IMR-90 (cell line): ENCODE measurements at regions not wholly inside any gene's neighbourhood (a gene's known extent, or its start where the extent isn't known, plus 50 kb on each side); places are given as distances from the start of the nearest gene placed in this dataset.

ENCODE experiments used
- ATAC-seq: fragments of 200-7000 bp; cut with Tn5 transposase; 2 replicates; pipeline ENCODE4 v1.9.1; 2020; ENCODE audit warnings: low read depth, mild to moderate bottlenecking, moderate library complexity
- BruUV-seq: library from RNA; stranded (reverse); fragments of 400-500 nt; replicated peaks from 2 replicates; lab custom pipeline; 2021; lab: Mats Ljungman, UMichigan
- CTCF ChIA-PET: fragments of 300-600 bp; formaldehyde crosslinking; extraction: SDS; loops from one replicate; lab custom pipeline; 2021; ENCODE audit warnings: antibody characterized with exemption; lab: Yijun Ruan, JAX
- POLR2A ChIA-PET: fragments of 300-600 bp; sonication (Branson Sonifier 250); formaldehyde crosslinking; loops from one replicate; lab custom pipeline; 2022; ENCODE audit warnings: antibody characterized with exemption; ENCODE audit not compliant: unreplicated experiment; lab: Charles Lee
- DNase-seq: peaks from one replicate; pipeline ENCODE4 v3.0.0; 2013
- H2AFZ ChIP-seq: replicated peaks from 2 replicates; pipeline ENCODE3; 2013; ENCODE audit warnings: low read length, mild to moderate bottlenecking; ENCODE audit not compliant: poor library complexity
- H2AK5ac ChIP-seq: 2 replicates; pipeline ENCODE4 v1.6.1; 2013; ENCODE audit warnings: low read depth, low read length, inconsistent platforms
- H2AK9ac ChIP-seq: replicated peaks from 2 replicates; pipeline ENCODE3; 2013; ENCODE audit warnings: mild to moderate bottlenecking, low read depth, low read length, moderate library complexity; ENCODE audit not compliant: poor library complexity
- H2BK120ac ChIP-seq: 2 replicates; pipeline ENCODE4 v1.6.1; 2013; ENCODE audit warnings: low read depth, low read length, inconsistent platforms
- H2BK15ac ChIP-seq: 3 replicates; pipeline ENCODE4 v1.6.1; 2013; ENCODE audit warnings: low read depth, low read length, inconsistent platforms
- H2BK20ac ChIP-seq: 2 replicates; pipeline ENCODE4 v1.6.1; 2013; ENCODE audit warnings: low read depth, mild to moderate bottlenecking, inconsistent platforms, low read length, moderate library complexity
- H2BK5ac ChIP-seq: 2 replicates; pipeline ENCODE4 v1.6.1; 2013; ENCODE audit warnings: mild to moderate bottlenecking, low read depth, low read length, inconsistent platforms; ENCODE audit not compliant: poor library complexity, severe bottlenecking
- H3K14ac ChIP-seq: replicated peaks from 2 replicates; pipeline ENCODE4 v1.6.1; 2013; ENCODE audit warnings: low read depth, low read length, inconsistent platforms
- H3K18ac ChIP-seq: 2 replicates; pipeline ENCODE4 v1.6.1; 2013; ENCODE audit warnings: low read depth, low read length, control low read depth
- H3K23ac ChIP-seq: 2 replicates; pipeline ENCODE4 v1.6.1; 2013; ENCODE audit warnings: low read depth, low read length, inconsistent platforms
- H3K27ac ChIP-seq: 2 replicates; pipeline ENCODE4 v1.5.1; 2013; ENCODE audit warnings: mild to moderate bottlenecking, control low read depth, low read length; ENCODE audit not compliant: insufficient read depth
- H3K27me3 ChIP-seq: 2 replicates; pipeline ENCODE4 v1.6.1; 2013; ENCODE audit warnings: low read length; ENCODE audit not compliant: control insufficient read depth, insufficient read depth
- H3K36me3 ChIP-seq: 2 replicates; pipeline ENCODE4 v1.6.1; 2013; ENCODE audit warnings: low read length, mixed read lengths; ENCODE audit not compliant: control insufficient read depth, insufficient read depth
- H3K4ac ChIP-seq: 2 replicates; pipeline ENCODE4 v1.6.1; 2013; ENCODE audit warnings: low read depth, low read length, inconsistent platforms
- H3K4me1 ChIP-seq: 2 replicates; pipeline ENCODE4 v1.6.1; 2013; ENCODE audit warnings: low read length, mixed read lengths; ENCODE audit not compliant: control insufficient read depth, insufficient read depth
- H3K4me2 ChIP-seq: 2 replicates; pipeline ENCODE4 v1.6.1; 2013; ENCODE audit warnings: low read depth, mild to moderate bottlenecking, control low read depth, low read length, moderate library complexity
- H3K4me3 ChIP-seq: 2 replicates; pipeline ENCODE4 v1.5.1; 2013; ENCODE audit warnings: low read depth, mild to moderate bottlenecking, control low read depth, low read length, moderate library complexity; ENCODE audit not compliant: insufficient read depth
- H3K56ac ChIP-seq: 2 replicates; pipeline ENCODE4 v1.6.1; 2013; ENCODE audit warnings: low read length, inconsistent platforms; ENCODE audit not compliant: insufficient read depth; ENCODE audit errors: extremely low read depth
- H3K79me1 ChIP-seq, 2 experiments: 2 replicates each; pipeline ENCODE4 v1.6.1; 2013; ENCODE audit warnings: low read length in 2 of 2, inconsistent platforms in 1 of 2, low read depth in 1 of 2
- H3K9ac ChIP-seq: 2 replicates; pipeline ENCODE4 v1.6.1; 2013; ENCODE audit warnings: low read depth, low read length, control low read depth
- H3K9me1 ChIP-seq: 2 replicates; pipeline ENCODE4 v1.6.1; 2013; ENCODE audit warnings: low read length, inconsistent platforms; ENCODE audit not compliant: insufficient read depth
- H3K9me3 ChIP-seq: 2 replicates; pipeline ENCODE4 v1.6.1; 2013; ENCODE audit warnings: low read length; ENCODE audit not compliant: control insufficient read depth, insufficient read depth
- H4K20me1 ChIP-seq: 2 replicates; pipeline ENCODE4 v1.6.1; 2013; ENCODE audit warnings: low read length, inconsistent platforms; ENCODE audit not compliant: insufficient read depth
- H4K5ac ChIP-seq: 2 replicates; pipeline ENCODE4 v1.6.1; 2013; ENCODE audit warnings: mild to moderate bottlenecking, low read depth, low read length, control low read depth
- H4K8ac ChIP-seq, 2 experiments: 2 replicates each; pipeline ENCODE4 v1.6.1; 2013; ENCODE audit warnings: low read depth in 2 of 2, low read length in 2 of 2, control low read depth in 1 of 2, inconsistent platforms in 1 of 2
- H4K91ac ChIP-seq: 2 replicates; pipeline ENCODE4 v1.6.1; 2013; ENCODE audit warnings: low read depth, low read length, inconsistent platforms; ENCODE audit not compliant: insufficient read depth
- BHLHE40 ChIP-seq: fragments of 150-350 bp; IDR thresholded peaks from 2 replicates; pipeline ENCODE4 v1.6.1; 2016; ENCODE audit warnings: mild to moderate bottlenecking, low read depth, low read length
- CEBPB ChIP-seq: IDR thresholded peaks from 2 replicates; pipeline ENCODE4 v1.6.1; 2012; ENCODE audit warnings: low read depth, low read length, improper control_type of control experiment
- CHD1 ChIP-seq: IDR thresholded peaks from 2 replicates; pipeline ENCODE4 v1.6.1; 2012; ENCODE audit warnings: low read depth, low read length, improper control_type of control experiment
- FOS ChIP-seq: fragments of 150-350 bp; IDR thresholded peaks from 2 replicates; pipeline ENCODE4 v1.6.1; 2016; ENCODE audit warnings: low read depth, low read length
- MAFK ChIP-seq: IDR thresholded peaks from 2 replicates; pipeline ENCODE4 v1.6.1; 2012; ENCODE audit warnings: low read depth, low read length, improper control_type of control experiment
- MAZ ChIP-seq: IDR thresholded peaks from 2 replicates; pipeline ENCODE4 v1.6.1; 2012; ENCODE audit warnings: low read depth, mild to moderate bottlenecking, low read length, improper control_type of control experiment, moderate library complexity, borderline replicate concordance
- MXI1 ChIP-seq: IDR thresholded peaks from 2 replicates; pipeline ENCODE4 v1.6.1; 2012; ENCODE audit warnings: low read depth, mild to moderate bottlenecking, low read length, moderate library complexity, borderline replicate concordance
- RFX5 ChIP-seq: IDR thresholded peaks from 2 replicates; pipeline ENCODE4 v1.8.0; 2012; ENCODE audit warnings: low read depth, mild to moderate bottlenecking, low read length, moderate library complexity
- dilution Hi-C: fragments of 300-500 bp; cut with HindIII; formaldehyde crosslinking; loops from one replicate; pipeline ENCODE4 v1.14.3; 2018; ENCODE audit warnings: low sequenced_read_pairs; ENCODE audit not compliant: unreplicated experiment
- in situ Hi-C: fragments of 300-500 bp; cut with MboI; formaldehyde crosslinking; loops from 3 replicates; pipeline ENCODE4 v1.14.3; 2019; ENCODE audit warnings: low sequenced_read_pairs, inconsistent platforms, mixed read lengths
- intact Hi-C: fragments of 100-400 bp; cut with micrococcal nuclease; formaldehyde crosslinking; loops from 2 replicates; pipeline ENCODE4 v1.10.0; 2022
- TF ChIP-seq, protein P1 (sequence below): fragments of 150-350 bp; IDR thresholded peaks from 2 replicates; pipeline ENCODE4 v1.6.1; 2016; ENCODE audit warnings: low read depth, mild to moderate bottlenecking, low read length, moderate library complexity, borderline replicate concordance

DNA sequence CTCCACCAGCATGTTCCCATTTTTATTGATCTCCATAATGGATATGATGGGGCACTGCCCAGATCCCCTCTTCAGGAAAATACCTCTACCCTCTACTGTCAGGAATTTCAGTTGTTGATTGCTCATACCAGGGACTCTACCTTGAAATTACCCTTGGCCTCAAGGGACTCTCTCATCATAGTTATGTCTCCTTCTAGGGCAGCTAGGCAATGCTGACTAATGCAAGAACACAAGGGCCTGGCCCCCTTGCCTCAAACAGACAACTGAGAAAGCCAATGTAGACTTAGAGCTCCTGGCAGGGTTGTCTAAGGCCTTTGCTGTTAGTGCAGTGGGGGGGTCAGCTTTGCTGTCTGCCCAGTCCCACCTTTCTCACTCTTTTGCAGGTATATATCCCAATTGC, 493.1 kb downstream of the BTBD3 start:
- in situ Hi-C loops, result no loop called here
- Histone ChIP-seq H3K79me1 (no peaks in the 10 kb centered on the region), H2BK20ac (no peak overlapping the region), H2AK5ac (no peak overlapping the region), H3K27ac (no peak overlapping the region), H3K56ac (no peak overlapping the region), H3K4me3 (no peak overlapping the region), H2BK15ac (no peak overlapping the region), H2BK5ac (no peak overlapping the region), H3K4me2 (no peak overlapping the region), H4K20me1 (no peaks in the 10 kb centered on the region), H4K8ac (no peak overlapping the region), H3K36me3 (no peaks in the 10 kb centered on the region), H2AK9ac (no peak overlapping the region), H4K91ac (no peak overlapping the region), H2BK120ac (no peak overlapping the region), H3K23ac (no peak overlapping the region), H3K9me3 (peaks cover 15% of the 10 kb centered on the region), H3K4ac (no peak overlapping the region), H3K9ac (no peak overlapping the region), H3K27me3 (no peaks in the 10 kb centered on the region), H4K5ac (no peak overlapping the region), H3K18ac (no peak overlapping the region), H3K4me1 (no peaks in the 10 kb centered on the region), H3K9me1 (no peaks in the 10 kb centered on the region), H2AFZ (no peak overlapping the region), H3K14ac (no peak overlapping the region)
- no peak for TF ChIP-seq FOS
- no peak for TF ChIP-seq CEBPB
- no peak for TF ChIP-seq CHD1
- TF ChIP-seq, protein P1, sequence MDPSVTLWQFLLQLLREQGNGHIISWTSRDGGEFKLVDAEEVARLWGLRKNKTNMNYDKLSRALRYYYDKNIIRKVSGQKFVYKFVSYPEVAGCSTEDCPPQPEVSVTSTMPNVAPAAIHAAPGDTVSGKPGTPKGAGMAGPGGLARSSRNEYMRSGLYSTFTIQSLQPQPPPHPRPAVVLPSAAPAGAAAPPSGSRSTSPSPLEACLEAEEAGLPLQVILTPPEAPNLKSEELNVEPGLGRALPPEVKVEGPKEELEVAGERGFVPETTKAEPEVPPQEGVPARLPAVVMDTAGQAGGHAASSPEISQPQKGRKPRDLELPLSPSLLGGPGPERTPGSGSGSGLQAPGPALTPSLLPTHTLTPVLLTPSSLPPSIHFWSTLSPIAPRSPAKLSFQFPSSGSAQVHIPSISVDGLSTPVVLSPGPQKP, result no peak
- TF ChIP-seq RFX5, result no peak
- TF ChIP-seq MAFK, result no peak
- no peak for TF ChIP-seq MXI1
- TF ChIP-seq MAZ, result no peak
- no peak for TF ChIP-seq BHLHE40
- no peak for DNase-seq
- ChIA-PET CTCF (no interaction called here), POLR2A (no interaction called here)
- BruUV-seq, result no TSS peak
- dilution Hi-C loops, result no loop called here
- no peak for ATAC-seq
- intact Hi-C loops, result no loop called here
